WTC11 (cell line): ENCODE measurements at regions not wholly inside any gene's neighbourhood (a gene's known extent, or its start where the extent isn't known, plus 50 kb on each side); places are given as distances from the start of the nearest gene placed in this dataset.
A peak's percentile ranks its signal among the peaks of the same experiment; 100 is the strongest.

ENCODE experiments used
- ATAC-seq: fragments of 200-7000 bp; cut with Tn5 transposase; 2 replicates; pipeline ENCODE4 v1.10.0; 2021; ENCODE audit warnings: mild to moderate bottlenecking, moderate library complexity
- CTCF ChIA-PET: fragments of 300-600 bp; sonication (Branson Sonifier 250); formaldehyde crosslinking; loops from one replicate; lab custom pipeline; 2021; ENCODE audit warnings: antibody characterized with exemption; lab: Charles Lee
- POLR2A ChIA-PET: fragments of 350-600 bp; sonication (Branson Sonifier 250); formaldehyde crosslinking; loops from one replicate; lab custom pipeline; 2021; ENCODE audit warnings: antibody characterized with exemption; lab: Charles Lee
- DNase-seq: peaks from one replicate; pipeline ENCODE4 v3.0.0; 2021; ENCODE audit warnings: low spot score
- H3K27ac Mint-ChIP-seq: 2 replicates; pipeline ENCODE4 v1.8.0; 2021; ENCODE audit warnings: mixed read lengths
- H3K27me3 Mint-ChIP-seq: 2 replicates; pipeline ENCODE4 v1.8.0; 2021; ENCODE audit warnings: low read depth, mild to moderate bottlenecking, moderate library complexity, mixed read lengths
- H3K36me3 Mint-ChIP-seq: 2 replicates; pipeline ENCODE4 v1.8.0; 2021; ENCODE audit warnings: mixed read lengths
- H3K4me1 Mint-ChIP-seq: 2 replicates; pipeline ENCODE4 v1.8.0; 2022; ENCODE audit warnings: mixed read lengths
- H3K4me3 Mint-ChIP-seq: 2 replicates; pipeline ENCODE4 v1.8.0; 2021; ENCODE audit warnings: mild to moderate bottlenecking, moderate library complexity, mixed read lengths
- H3K9me3 Mint-ChIP-seq: 2 replicates; pipeline ENCODE4 v1.8.0; 2021; ENCODE audit warnings: mixed read lengths
- ATF1 ChIP-seq: sonication (generic); formaldehyde crosslinking; IDR thresholded peaks from 2 replicates; pipeline ENCODE4 v1.8.1; 2023; ENCODE audit warnings: mild to moderate bottlenecking, moderate library complexity, missing genetic modification reagents
- ETV6 ChIP-seq: sonication (generic); formaldehyde crosslinking; IDR thresholded peaks from 2 replicates; pipeline ENCODE4 v1.8.1; 2022; ENCODE audit warnings: mild to moderate bottlenecking, missing genetic modification reagents
- IRF2 ChIP-seq: sonication (generic); formaldehyde crosslinking; IDR thresholded peaks from 2 replicates; pipeline ENCODE4 v1.8.0; 2022; ENCODE audit warnings: low read depth, missing genetic modification reagents, borderline replicate concordance
- MXD4 ChIP-seq: fragments of 250-450 bp; sonication (Bioruptor Pico); IDR thresholded peaks from 2 replicates; pipeline ENCODE4 v1.8.0; 2021; ENCODE audit warnings: mild to moderate bottlenecking, moderate library complexity, borderline replicate concordance
- MYBL2 ChIP-seq: sonication (generic); formaldehyde crosslinking; IDR thresholded peaks from 2 replicates; pipeline ENCODE4 v1.8.1; 2023; ENCODE audit warnings: mild to moderate bottlenecking, moderate library complexity, missing genetic modification reagents
- NR2C2 ChIP-seq: sonication (generic); formaldehyde crosslinking; IDR thresholded peaks from 2 replicates; pipeline ENCODE4 v1.8.0; 2022; ENCODE audit warnings: mild to moderate bottlenecking, missing genetic modification reagents
- OVOL2 ChIP-seq: fragments of 250-450 bp; sonication (Bioruptor Pico); IDR thresholded peaks from 2 replicates; pipeline ENCODE4 v1.9.0; 2021; ENCODE audit warnings: mild to moderate bottlenecking, borderline replicate concordance
- PRRX2 ChIP-seq: fragments of 250-450 bp; sonication (Bioruptor Pico); IDR thresholded peaks from 2 replicates; pipeline ENCODE4 v1.8.0; 2021; ENCODE audit warnings: mild to moderate bottlenecking
- RORB ChIP-seq: fragments of 250-450 bp; sonication (Bioruptor Pico); IDR thresholded peaks from 2 replicates; pipeline ENCODE4 v1.9.0; 2021; ENCODE audit warnings: mild to moderate bottlenecking
- TCF7 ChIP-seq: sonication (generic); formaldehyde crosslinking; IDR thresholded peaks from 2 replicates; pipeline ENCODE4 v1.8.0; 2022; ENCODE audit warnings: mild to moderate bottlenecking, low read depth, missing genetic modification reagents, moderate library complexity
- TEAD1 ChIP-seq: sonication (generic); formaldehyde crosslinking; IDR thresholded peaks from 2 replicates; pipeline ENCODE4 v1.8.0; 2022; ENCODE audit warnings: mild to moderate bottlenecking, missing genetic modification reagents
- TP53 ChIP-seq: sonication (generic); formaldehyde crosslinking; IDR thresholded peaks from 2 replicates; pipeline ENCODE4 v1.8.1; 2023; ENCODE audit warnings: mild to moderate bottlenecking, missing genetic modification reagents
- ZBTB21 ChIP-seq: sonication (generic); formaldehyde crosslinking; IDR thresholded peaks from 2 replicates; pipeline ENCODE4 v1.8.1; 2023; ENCODE audit warnings: mild to moderate bottlenecking, missing genetic modification reagents, borderline replicate concordance
- ZNF121 ChIP-seq: sonication (generic); formaldehyde crosslinking; IDR thresholded peaks from 2 replicates; pipeline ENCODE4 v1.8.0; 2023; ENCODE audit warnings: missing genetic modification reagents
- ZNF219 ChIP-seq: sonication (generic); formaldehyde crosslinking; IDR thresholded peaks from 2 replicates; pipeline ENCODE4 v1.8.0; 2023; ENCODE audit warnings: missing genetic modification reagents, mild to moderate bottlenecking, borderline replicate concordance
- ZNF317 ChIP-seq: sonication (generic); formaldehyde crosslinking; IDR thresholded peaks from 2 replicates; pipeline ENCODE4 v1.8.1; 2023; ENCODE audit warnings: low read depth, mild to moderate bottlenecking, moderate library complexity, missing genetic modification reagents, borderline replicate concordance
- ZNF416 ChIP-seq: fragments of 250-450 bp; sonication (Bioruptor Pico); IDR thresholded peaks from 2 replicates; pipeline ENCODE4 v1.9.0; 2021; ENCODE audit warnings: mild to moderate bottlenecking, inconsistent platforms
- ZNF423 ChIP-seq: fragments of 250-450 bp; sonication (Bioruptor Pico); IDR thresholded peaks from 2 replicates; pipeline ENCODE4 v2.1.2; 2022; ENCODE audit warnings: mild to moderate bottlenecking, moderate library complexity
- TF ChIP-seq, protein P1 (sequence below): sonication (generic); formaldehyde crosslinking; IDR thresholded peaks from 2 replicates; pipeline ENCODE4 v1.8.1; 2022; ENCODE audit warnings: low read depth, missing genetic modification reagents, borderline replicate concordance
- TF ChIP-seq, protein P2 (sequence below): sonication (generic); formaldehyde crosslinking; IDR thresholded peaks from 2 replicates; pipeline ENCODE4 v1.8.0; 2022; ENCODE audit warnings: mild to moderate bottlenecking, missing genetic modification reagents
- TF ChIP-seq, protein P3 (sequence below): sonication (generic); formaldehyde crosslinking; IDR thresholded peaks from 2 replicates; pipeline ENCODE4 v1.8.1; 2022; ENCODE audit warnings: low read depth, mild to moderate bottlenecking, moderate library complexity, missing genetic modification reagents, borderline replicate concordance
- TF ChIP-seq, protein P4 (sequence below): sonication (generic); formaldehyde crosslinking; IDR thresholded peaks from 2 replicates; pipeline ENCODE4 v1.8.0; 2022; ENCODE audit warnings: mild to moderate bottlenecking, missing genetic modification reagents
- TF ChIP-seq, protein P5 (sequence below): fragments of 250-450 bp; sonication (Bioruptor Pico); IDR thresholded peaks from 2 replicates; pipeline ENCODE4 v1.8.0; 2021; ENCODE audit warnings: mild to moderate bottlenecking
- TF ChIP-seq, protein P6 (sequence below): sonication (generic); formaldehyde crosslinking; IDR thresholded peaks from 2 replicates; pipeline ENCODE4 v1.8.1; 2022; ENCODE audit warnings: missing genetic modification reagents, borderline replicate concordance

DNA sequence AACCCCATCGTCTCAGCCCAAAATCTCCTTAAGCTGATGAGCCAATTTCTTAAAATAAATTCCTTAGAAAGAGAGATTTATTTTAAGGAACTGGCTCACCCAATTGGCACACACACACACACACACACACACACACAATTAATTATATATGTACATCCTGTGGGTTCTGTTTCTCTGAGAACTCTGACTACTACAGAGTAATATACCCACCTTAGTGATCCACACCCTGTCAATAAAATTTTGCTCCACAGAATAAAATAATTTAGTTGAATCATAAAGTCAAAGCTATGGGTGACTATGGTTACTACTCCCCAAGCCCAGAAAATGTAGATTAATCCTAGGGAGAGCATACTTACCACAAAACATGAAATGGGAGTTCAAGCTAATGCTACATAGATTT is 131.0 kb downstream of the DMAC1 start (continued):
- TF ChIP-seq NR2C2 (CRISPR knock-in tag) = no peak
- no peak for TF ChIP-seq ZNF219 (CRISPR knock-in tag)

DNA sequence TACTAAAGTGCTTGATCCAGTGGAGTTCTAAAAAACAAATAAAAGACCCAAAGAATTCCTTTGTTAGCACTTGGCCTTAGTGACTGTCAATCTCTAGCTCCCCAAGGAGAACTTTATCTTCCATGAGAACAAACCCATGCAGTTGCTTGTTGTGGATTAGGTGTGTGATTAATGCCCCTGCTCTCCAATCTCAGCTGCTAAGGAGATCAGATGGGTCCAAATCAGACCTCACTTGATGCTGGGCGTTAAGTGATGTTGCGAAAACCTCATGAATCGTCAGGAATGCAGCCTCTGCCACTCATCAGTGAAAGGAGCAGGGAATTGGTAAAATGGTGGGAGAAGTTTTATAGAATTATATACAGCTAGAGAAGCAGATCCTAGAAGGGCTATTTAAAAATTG is 133.7 kb downstream of the DMAC1 start:
- Mint-ChIP-seq H3K27me3 (no peaks in the 10 kb centered on the region), H3K9me3 (no peaks in the 10 kb centered on the region), H3K36me3 (no peaks in the 10 kb centered on the region), H3K4me1 (peaks cover 13% of the 10 kb centered on the region), H3K4me3 (no peak overlapping the region), H3K27ac (peak overlapping the region; percentile 28; the same call in 1 of the 2 replicates)
- TF ChIP-seq, protein P1, sequence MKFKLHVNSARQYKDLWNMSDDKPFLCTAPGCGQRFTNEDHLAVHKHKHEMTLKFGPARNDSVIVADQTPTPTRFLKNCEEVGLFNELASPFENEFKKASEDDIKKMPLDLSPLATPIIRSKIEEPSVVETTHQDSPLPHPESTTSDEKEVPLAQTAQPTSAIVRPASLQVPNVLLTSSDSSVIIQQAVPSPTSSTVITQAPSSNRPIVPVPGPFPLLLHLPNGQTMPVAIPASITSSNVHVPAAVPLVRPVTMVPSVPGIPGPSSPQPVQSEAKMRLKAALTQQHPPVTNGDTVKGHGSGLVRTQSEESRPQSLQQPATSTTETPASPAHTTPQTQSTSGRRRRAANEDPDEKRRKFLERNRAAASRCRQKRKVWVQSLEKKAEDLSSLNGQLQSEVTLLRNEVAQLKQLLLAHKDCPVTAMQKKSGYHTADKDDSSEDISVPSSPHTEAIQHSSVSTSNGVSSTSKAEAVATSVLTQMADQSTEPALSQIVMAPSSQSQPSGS (CRISPR knock-in tag) = no peak
- no peak for DNase-seq
- peak; percentile 59; the same call in 1 of the 2 replicates for ATAC-seq
- POLR2A ChIA-PET = no interaction called here
- CTCF ChIA-PET = interaction anchor here (1.1 kb wide), 1 partner anchor 8 kb away, joined by 3 read pairs; no protein-coding TSS in a partner anchor

DNA sequence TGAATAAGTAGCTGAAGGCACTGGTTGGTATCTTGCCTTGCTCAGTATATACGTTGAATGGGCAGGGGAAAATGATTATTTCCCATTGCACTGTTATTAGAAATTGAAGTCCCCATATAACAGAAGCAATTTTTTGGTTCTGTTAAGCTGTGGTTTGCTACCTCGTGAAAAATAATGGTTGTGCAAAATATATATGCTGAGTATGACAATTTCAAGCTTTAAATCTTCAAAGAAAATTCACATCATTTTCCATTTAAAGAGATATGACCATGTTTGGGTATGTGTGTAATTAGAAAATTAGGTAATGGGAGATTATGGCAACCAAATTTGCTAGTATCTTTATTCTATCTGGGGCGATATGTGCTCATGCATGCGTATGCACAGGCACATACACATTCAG is 139.8 kb downstream of the DMAC1 start:
- POLR2A ChIA-PET = no interaction called here

DNA sequence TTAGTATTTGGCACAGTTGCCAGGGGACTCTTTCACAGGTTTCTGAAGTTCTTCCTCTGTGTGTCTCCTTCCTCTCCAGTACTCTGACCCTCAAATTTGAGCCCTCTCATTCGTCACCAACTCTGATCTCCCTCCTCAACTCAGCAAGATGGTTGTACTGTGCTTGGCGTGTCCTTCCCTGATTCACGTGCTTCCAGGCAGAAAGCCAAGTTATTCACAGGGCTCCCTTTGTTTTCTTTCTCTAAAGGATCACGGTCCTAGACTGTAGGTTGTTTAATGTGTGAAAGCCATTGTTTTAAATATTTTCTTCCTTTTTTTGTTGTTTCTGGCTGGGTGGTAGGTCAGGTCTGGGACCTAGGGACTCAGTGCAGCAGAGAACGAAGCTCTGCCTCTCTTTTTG is 142.9 kb downstream of the DMAC1 start:
- no peaks in the 10 kb centered on the region for H3K36me3 Mint-ChIP-seq
- H3K4me3 Mint-ChIP-seq = no peak overlapping the region
- H3K4me1 Mint-ChIP-seq = no peaks in the 10 kb centered on the region
- no peaks in the 10 kb centered on the region for H3K9me3 Mint-ChIP-seq
- CTCF ChIA-PET = interaction anchor here (1.4 to 3.0 kb wide), 2 partner anchors 107 to 255 kb away, joined by 3 to 16 read pairs; no protein-coding TSS in a partner anchor
- POLR2A ChIA-PET = no interaction called here
- no peaks in the 10 kb centered on the region for H3K27me3 Mint-ChIP-seq
- ATAC-seq (no peak), DNase-seq (no peak)
- no peak overlapping the region for H3K27ac Mint-ChIP-seq
- TF ChIP-seq ATF1 (CRISPR knock-in tag) = no peak
- TF ChIP-seq, protein P2, sequence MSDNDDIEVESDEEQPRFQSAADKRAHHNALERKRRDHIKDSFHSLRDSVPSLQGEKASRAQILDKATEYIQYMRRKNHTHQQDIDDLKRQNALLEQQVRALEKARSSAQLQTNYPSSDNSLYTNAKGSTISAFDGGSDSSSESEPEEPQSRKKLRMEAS (CRISPR knock-in tag) = no peak
- TF ChIP-seq, protein P3, sequence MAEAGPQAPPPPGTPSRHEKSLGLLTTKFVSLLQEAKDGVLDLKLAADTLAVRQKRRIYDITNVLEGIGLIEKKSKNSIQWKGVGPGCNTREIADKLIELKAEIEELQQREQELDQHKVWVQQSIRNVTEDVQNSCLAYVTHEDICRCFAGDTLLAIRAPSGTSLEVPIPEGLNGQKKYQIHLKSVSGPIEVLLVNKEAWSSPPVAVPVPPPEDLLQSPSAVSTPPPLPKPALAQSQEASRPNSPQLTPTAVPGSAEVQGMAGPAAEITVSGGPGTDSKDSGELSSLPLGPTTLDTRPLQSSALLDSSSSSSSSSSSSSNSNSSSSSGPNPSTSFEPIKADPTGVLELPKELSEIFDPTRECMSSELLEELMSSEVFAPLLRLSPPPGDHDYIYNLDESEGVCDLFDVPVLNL = no peak
- no peak for TF ChIP-seq TCF7
- TF ChIP-seq TP53 (CRISPR knock-in tag) = no peak
- TF ChIP-seq, protein P4, sequence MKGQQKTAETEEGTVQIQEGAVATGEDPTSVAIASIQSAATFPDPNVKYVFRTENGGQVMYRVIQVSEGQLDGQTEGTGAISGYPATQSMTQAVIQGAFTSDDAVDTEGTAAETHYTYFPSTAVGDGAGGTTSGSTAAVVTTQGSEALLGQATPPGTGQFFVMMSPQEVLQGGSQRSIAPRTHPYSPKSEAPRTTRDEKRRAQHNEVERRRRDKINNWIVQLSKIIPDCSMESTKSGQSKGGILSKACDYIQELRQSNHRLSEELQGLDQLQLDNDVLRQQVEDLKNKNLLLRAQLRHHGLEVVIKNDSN (CRISPR knock-in tag) = no peak
- no peak for TF ChIP-seq RORB
- TF ChIP-seq PRRX2 (CRISPR knock-in tag) = no peak
- no peak for TF ChIP-seq ZNF317
- no peak for TF ChIP-seq TEAD1
- TF ChIP-seq MXD4 = no peak
- no peak for TF ChIP-seq ETV6

More for the DNA sequence above, 139.8 kb downstream of the DMAC1 start:
- Mint-ChIP-seq H3K27me3 (no peaks in the 10 kb centered on the region), H3K36me3 (no peaks in the 10 kb centered on the region), H3K4me3 (no peak overlapping the region), H3K9me3 (no peaks in the 10 kb centered on the region), H3K4me1 (no peaks in the 10 kb centered on the region), H3K27ac (no peak overlapping the region)
- ATAC-seq = no peak
- TF ChIP-seq ZNF423 (CRISPR knock-in tag) (no peak), OVOL2 (CRISPR knock-in tag) (no peak), ZBTB21 (no peak), IRF2 (CRISPR knock-in tag) (no peak), ZNF416 (CRISPR knock-in tag) (no peak), ZNF121 (no peak), ATF1 (CRISPR knock-in tag) (no peak), TEAD1 (no peak), PRRX2 (CRISPR knock-in tag) (no peak), MYBL2 (CRISPR knock-in tag) (no peak)
- TF ChIP-seq, protein P5, sequence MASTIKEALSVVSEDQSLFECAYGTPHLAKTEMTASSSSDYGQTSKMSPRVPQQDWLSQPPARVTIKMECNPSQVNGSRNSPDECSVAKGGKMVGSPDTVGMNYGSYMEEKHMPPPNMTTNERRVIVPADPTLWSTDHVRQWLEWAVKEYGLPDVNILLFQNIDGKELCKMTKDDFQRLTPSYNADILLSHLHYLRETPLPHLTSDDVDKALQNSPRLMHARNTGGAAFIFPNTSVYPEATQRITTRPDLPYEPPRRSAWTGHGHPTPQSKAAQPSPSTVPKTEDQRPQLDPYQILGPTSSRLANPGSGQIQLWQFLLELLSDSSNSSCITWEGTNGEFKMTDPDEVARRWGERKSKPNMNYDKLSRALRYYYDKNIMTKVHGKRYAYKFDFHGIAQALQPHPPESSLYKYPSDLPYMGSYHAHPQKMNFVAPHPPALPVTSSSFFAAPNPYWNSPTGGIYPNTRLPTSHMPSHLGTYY = no peak
- TF ChIP-seq, protein P6, sequence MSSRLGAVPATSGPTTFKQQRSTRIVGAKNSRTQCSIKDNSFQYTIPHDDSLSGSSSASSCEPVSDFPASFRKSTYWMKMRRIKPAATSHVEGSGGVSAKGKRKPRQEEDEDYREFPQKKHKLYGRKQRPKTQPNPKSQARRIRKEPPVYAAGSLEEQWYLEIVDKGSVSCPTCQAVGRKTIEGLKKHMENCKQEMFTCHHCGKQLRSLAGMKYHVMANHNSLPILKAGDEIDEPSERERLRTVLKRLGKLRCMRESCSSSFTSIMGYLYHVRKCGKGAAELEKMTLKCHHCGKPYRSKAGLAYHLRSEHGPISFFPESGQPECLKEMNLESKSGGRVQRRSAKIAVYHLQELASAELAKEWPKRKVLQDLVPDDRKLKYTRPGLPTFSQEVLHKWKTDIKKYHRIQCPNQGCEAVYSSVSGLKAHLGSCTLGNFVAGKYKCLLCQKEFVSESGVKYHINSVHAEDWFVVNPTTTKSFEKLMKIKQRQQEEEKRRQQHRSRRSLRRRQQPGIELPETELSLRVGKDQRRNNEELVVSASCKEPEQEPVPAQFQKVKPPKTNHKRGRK = no peak
- CTCF ChIA-PET = interaction anchor here (3.0 kb wide), 1 partner anchor 258 kb away, joined by 16 read pairs; no protein-coding TSS in a partner anchor
- DNase-seq = no peak
